ENCODE measurements at regions not wholly inside any gene's neighbourhood (a gene's known extent, or its start where the extent isn't known, plus 50 kb on each side); places are given as distances from the start of the nearest gene placed in this dataset.

GRCh38 chr2:105652014-105652796 is 92.5 kb upstream of the NCK2 start:
- DNase-seq (ENCODE audit: low read depth), result no peak

GRCh38 chr2:105649534-105649933 is 95.2 kb upstream of the NCK2 start:
- no peak for DNase-seq (ENCODE audit: low read depth)

DNA sequence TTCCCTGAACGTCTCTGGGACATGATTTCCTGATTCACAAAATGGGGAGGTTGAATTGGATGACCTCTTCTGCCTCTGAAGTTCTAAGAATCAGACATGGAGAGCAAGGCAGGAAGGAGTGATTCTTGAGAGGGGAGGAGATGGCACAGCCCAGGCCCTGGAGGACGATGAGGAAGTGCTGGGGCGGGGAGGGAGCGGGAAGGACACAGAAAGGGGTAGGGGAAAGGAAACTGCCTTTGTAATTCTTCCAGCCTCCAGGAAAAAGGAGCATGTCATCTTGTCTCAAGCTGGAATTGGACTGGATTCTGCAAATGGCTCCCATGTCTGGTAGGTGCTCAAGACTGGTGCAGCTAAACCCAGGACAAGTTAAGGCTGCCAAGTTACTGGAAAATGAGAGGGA is 97.0 kb upstream of the NCK2 start:
- DNase-seq (ENCODE audit: low read depth), result no peak

- no peak for DNase-seq (ENCODE audit: low read depth)
Observed at GRCh38 chr2:105646774-105647076, 98.0 kb upstream of the NCK2 start.

- no peak for DNase-seq (ENCODE audit: low read depth)
Observed at GRCh38 chr2:105645938-105646773, 98.6 kb upstream of the NCK2 start.

DNA sequence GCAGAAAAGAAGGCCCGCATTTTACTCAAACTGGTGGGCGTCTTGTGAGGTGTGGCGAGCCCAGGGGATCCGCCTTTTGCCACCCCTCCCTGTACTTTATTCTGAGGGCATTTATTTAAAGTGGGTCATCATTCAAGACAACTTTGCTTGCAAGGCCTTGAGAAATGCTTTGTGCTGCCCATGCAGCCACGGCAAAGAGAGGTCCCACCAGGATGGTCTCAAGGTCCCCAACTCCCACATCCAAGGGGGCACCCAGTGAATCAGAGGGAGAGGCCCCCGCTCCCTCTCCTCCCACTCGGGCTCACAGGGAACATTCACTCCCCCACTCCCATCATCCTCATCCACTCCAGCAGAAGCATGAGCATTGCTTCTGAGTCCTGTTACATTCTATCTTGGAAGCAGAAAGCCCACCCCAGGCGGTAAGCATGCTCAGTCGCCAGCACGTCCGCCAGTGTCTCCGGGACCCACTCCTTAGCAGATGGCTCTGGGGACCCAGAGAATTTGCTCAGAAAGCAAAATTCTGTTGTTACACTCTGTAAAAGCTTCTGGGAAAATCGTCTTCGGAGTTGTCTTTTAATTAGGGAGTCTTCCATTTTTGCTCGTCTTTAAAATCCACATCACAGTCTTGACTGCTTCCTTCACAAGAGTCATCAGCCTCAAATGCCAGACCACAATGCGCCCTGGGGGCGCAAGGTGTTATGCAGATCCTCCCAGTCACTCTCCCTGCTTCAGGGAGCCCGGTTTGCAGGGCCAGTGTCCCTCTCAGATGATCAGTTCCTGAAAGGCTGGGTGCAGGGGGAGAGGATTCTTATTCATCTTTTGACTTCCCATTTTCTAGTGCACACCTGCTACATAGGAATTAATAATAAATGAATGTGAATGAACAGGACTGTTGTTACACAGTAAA is 99.4 kb upstream of the NCK2 start:
- DNase-seq (ENCODE audit: low read depth), result no peak

DNA sequence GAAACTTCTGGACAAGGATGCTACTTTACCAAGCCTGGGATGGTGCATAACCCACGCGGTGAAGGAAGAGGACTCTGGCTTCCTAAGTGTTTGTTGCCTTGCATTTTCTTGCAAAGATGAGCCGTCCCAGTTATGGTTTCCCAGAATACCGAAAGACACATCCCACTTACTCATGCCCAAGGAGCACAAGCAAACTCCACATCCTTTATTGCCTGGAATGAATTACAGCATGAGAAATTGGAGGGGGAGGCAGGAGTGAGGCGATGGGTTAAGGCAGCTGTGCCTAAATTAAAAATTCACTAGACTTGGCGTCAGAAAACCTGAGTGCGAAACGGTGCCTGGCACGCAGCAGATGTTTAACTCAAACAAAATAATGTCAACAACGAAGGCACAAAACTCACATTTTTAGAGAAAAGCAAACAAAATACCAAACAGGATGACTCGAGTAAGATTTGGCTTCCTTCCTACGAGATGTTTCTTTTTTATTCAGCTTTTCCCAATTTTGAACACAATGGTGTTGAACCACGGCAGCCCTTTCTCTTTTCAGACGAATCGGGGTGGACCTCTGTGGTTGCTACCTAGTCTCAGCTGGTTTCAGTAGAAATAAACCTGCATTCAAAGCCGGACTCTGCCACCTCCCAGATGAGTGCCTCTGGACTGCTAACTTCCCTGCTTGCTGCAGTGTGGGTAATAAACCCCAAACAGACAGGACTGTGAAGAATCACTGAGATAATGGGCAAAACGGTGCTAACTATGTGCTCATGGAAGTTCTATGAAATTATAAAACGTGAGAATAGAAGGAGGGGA is 100.3 kb upstream of the NCK2 start:
- DNase-seq (ENCODE audit: low read depth), result no peak

DNA sequence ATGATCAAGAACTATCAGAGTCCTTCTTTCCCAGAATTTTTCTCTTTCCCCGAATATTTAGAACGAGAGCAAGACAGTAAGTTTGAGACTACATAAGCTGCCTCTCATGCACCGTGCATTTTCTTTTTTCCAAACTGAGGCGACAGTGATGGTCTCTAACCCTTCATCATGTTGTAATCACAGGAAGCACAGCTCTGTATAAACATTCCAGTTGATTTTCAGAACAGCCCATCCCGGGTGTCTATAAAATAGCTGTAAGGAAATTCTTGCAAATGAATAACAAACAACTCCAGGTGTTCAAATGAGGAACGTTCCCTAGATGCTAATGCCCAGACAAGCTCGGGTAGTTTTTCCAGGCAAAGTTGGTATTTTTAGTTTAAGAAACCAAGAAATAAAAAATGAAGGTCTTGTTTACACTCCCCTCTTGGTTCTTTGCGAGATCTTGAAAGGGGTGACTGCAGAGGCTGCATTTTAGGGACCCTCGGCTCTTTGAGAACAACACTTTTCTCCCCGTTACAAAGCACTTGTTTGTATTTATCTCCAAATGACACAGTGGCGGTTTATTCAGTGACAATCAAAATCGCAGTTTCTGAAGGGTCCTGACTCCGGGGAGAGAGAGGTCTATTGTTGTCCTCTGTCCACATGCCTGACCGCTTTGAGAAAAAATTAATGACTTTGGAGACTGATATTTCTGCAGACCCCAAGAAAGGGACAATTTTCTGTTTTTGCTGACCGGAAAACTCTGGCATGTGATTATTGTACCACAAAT is 101.1 kb upstream of the NCK2 start:
- DNase-seq (ENCODE audit: low read depth), result no peak

DNA sequence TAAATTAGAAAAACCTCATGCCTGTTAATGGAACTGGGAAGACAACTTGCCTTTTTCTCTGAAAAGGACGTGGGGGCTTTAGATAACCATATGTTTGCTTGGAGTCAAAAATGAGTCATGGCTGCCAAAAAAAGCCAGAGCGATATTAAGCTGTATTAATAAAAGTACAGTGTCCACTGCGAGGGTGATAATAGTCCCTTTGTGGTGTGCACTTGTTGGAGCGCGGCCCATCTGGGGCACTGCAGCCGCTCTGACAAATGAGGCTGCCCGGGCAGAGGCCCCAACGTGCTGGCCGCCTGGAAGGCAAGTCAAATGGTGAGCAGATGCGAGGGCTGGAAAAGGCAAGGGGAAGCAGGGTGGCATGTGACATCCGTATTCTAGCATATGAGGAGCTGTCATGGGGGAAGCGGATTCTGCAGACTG is 103.3 kb upstream of the NCK2 start:
- no peak for DNase-seq (ENCODE audit: low read depth)

DNA sequence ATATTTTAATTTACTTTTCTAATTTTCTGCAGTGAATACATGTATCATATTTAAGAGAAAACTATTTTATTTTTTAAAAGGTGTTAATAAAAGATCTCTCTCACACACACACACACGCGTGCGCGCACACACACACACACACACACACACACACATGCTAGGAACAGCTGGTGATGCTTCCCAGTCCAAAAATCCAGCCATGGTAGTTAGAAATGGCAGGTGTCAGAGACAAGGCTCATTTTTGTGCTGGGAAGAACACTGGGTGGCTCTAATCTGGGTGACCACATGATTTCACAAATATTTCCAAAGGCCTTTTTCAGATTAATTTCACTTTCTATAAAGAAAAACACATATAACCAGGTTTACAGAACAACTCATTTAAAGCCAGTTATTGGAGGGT is 104.5 kb upstream of the NCK2 start:
- DNase-seq (ENCODE audit: low read depth), result no peak

GRCh38 chr2:105636109-105636740 is 108.5 kb upstream of the NCK2 start:
- DNase-seq (ENCODE audit: low read depth), result no peak

- no peak for DNase-seq (ENCODE audit: low read depth)
Observed at GRCh38 chr2:105635564-105635963, 109.1 kb upstream of the NCK2 start.

- DNase-seq (ENCODE audit: low read depth), result no peak
Observed at GRCh38 chr2:105634198-105634597, 110.5 kb upstream of the NCK2 start.

DNA sequence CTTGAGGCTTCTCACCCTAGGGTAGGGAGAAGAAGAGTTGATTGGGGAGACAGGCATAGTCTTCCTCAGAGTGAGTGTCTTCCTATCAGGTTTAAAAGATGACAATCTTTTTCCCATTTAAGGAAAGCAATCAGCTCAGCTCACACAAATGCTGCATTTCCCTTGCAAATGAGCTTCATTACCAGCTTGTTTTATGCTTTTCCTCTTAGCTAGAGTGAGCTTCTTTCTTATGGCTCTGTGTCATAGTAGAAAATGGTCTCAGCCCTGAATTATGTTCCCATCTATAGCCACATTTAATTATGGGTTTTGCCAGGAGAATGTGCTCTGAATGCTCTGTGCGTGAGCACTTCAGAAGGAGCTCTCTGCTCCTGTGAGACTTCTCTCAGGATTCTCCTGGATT is 112.8 kb upstream of the NCK2 start:
- DNase-seq (ENCODE audit: low read depth), result no peak

DNA sequence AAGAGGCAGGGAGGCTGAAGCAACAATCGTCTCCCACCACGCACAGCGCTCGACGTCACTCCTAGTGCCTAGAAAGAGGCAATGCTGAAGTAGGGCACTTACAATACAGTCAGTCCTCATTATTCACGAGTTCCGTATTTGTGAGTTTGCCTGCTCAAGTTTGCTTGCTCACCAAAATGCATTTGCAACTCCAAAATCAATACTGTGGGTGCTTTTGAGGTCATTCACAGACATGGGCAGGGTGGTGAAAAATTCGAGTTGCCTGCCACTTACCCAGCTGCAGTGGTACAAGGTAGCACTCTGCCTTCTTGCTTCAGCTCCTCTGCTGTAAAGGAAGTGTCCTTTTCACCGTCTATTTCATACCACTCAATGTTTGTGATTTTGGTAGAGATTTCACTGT is 113.7 kb upstream of the NCK2 start:
- no peak for DNase-seq (ENCODE audit: low read depth)

DNA sequence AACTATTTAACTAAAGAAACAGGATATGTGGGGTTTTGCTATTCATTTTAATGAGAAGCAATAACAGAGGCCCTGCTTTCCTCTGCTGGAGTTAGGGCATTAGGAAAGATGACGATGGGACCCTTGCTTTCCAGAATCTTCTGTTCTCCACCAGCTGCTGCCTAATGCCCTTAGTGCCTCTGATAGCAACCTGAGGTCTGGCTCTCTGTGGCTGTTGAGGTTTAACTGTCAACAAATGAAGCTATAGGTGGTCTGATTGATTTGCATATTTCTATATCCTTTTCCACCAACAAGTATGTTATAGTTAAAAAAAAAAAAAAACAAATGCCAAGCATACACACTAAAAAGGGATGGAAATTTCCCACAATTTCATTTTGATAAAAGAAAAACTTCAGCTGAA is 115.1 kb upstream of the NCK2 start:
- no peak for DNase-seq (ENCODE audit: low read depth)

- no peak for DNase-seq (ENCODE audit: low read depth)
Observed at GRCh38 chr2:105627534-105627933, 117.2 kb upstream of the NCK2 start.

DNA sequence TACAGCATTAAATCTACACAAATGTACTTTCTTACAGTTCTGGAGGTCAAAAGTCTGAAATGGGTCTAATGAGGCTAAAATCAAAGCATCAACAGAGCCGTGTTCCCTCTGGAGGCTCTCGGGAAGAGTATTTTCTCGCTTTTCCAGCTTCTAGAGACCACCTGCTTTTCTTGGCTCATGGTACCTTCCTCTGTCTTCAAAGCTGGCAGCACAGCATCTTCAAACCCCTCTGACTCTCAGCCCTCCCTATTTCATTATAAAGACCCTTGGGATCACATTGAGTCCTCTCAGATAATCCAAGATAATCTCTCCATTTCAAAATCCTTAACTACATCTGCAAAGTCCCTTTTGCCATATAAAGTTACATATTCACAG is 117.8 kb upstream of the NCK2 start:
- DNase-seq (ENCODE audit: low read depth), result no peak

DNA sequence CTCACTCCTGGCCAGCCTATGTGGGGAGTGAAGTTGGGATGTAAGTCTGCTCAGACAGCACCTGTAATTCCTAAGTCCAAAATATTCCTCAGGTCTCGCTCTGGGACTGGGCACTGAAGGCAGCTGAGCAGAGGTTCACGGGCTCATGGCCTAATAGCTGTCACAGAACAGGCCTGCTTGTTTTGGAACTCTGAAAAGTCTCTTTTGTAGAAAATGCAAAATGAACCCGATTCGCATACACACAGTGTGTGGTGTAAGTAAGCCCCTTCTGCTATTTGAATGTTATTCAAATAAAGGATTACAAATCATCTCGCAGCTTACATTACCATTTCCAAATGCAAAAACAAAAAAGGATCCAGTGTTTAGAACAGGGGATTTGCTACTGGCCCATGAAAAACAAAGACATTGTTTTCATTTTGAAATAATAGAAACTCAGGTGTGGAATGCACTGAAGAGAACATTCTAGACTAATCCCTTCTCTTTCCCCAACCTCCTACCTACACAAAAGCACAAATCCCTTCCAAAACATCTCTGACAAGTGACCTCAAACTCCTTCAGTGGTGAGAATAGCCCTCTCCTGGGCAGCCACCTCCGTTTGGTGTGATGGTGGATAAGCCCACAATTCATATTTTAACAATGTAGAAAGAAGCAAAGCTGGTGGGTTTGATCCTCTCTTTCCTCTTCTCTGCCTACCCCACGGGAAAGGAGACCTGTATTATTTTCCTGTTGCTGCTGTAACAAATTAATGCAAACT is 118.3 kb upstream of the NCK2 start:
- no peak for DNase-seq (ENCODE audit: low read depth)

- DNase-seq (ENCODE audit: low read depth), result no peak
Observed at GRCh38 chr2:105625632-105626031, 119.1 kb upstream of the NCK2 start.

All from T follicular helper cell (primary cell).